GM18511 (cell line): ENCODE measurements at regions not wholly inside any gene's neighbourhood (a gene's known extent, or its start where the extent isn't known, plus 50 kb on each side); places are given as distances from the start of the nearest gene placed in this dataset.
"Not testable (repeated sequence)": the region's sequence is repeated elsewhere in the genome, so short reads cannot be mapped to it uniquely, and the experiment has no call there.

Experiments used
- ATAC-seq: cut with Tn5 transposase; IDR thresholded peaks from one replicate; pipeline ENCODE4 v1.9.1; 2021; ENCODE audit warnings: mild to moderate bottlenecking, moderate library complexity; ENCODE audit not compliant: unreplicated experiment

- not testable (repeated sequence) for ATAC-seq
Measured at GRCh38 chr1:96469726-96470125, 251.9 kb upstream of the PTBP2 start.

DNA sequence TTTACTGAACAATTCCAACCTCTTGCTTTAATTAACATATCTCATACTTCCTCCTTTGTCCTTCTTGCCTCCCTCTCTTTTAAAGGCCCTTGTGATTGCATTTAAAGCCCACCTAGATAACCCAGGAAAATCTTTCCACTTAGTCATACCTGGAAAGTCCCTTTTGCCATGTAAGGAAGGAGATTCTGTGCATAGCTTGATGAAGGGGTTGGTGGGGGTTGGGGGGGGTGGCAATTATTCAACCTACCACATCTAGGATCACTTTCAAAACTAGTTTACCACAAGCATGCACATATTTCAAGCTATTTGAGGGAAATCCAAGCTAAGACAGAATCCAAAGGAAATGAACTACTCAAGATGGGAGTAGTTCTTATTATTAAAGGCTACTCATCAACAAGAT lies 249.1 kb upstream of the PTBP2 start:
- no peak for ATAC-seq

DNA sequence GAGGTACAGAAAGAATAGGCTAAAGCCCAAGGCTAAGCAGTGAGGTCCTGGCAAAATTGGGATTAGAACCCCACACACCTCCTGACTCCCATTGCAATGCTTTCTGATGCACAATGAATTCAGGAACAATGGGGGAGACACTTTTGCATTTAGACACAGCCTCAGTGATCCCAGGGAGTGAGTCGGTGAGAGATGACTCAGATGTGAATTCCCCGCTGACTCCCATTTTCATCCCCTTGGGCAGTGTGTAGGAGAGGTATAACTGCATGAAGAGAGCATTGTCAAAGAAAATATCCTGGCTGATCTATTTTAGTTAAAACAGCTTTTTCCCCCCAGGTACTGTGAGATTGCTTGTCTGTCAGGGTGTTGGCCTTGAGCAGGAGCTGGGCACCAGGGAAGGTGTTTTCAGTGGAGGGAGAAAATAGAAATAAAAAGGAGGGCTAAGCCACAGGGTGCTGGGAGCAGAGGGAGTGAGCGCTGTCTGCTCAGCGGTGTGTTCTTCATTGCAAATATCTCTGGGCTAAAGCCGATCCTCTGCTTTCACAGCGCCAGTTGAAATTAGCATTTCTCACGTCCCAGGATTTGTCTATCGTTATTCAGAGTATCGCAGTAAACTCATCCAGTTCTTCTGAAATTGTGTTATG lies 247.7 kb upstream of the PTBP2 start:
- no peak for ATAC-seq

DNA sequence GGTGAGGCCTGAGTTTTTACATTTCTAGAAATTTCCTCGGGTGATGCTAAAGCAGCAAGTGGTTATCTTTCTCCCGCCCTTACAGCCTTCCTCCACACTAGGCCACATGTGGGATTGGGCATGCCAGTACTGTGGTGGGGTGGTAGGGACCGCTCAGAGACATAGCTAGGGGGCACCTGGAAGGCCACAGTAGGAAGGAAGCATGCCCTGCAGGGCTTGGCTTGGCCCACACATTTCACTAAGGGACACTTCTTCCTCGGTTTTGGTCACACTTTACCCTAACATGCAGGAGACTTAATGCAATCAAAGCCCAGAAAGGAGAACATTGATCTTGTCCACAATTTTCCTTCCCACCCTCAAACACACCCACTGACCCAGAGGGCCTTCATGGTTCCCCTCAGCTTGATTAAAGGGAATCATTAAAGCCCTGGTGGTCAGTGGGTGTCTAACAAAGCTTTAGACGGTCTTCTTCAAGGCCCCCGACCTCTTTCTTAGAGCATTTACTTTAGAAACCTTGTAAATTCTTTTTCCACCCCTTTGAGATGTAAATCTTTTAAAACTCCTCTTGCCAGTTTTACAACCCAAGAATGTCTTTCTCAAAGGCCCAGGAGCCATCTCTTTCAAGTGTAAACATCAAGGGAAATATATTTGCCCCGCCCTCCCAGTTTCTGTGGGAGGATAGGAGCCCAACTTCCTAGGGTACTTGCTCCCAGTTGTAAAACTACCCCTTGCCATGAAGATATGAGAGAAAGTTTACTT lies 246.4 kb upstream of the PTBP2 start:
- no peak for ATAC-seq

DNA sequence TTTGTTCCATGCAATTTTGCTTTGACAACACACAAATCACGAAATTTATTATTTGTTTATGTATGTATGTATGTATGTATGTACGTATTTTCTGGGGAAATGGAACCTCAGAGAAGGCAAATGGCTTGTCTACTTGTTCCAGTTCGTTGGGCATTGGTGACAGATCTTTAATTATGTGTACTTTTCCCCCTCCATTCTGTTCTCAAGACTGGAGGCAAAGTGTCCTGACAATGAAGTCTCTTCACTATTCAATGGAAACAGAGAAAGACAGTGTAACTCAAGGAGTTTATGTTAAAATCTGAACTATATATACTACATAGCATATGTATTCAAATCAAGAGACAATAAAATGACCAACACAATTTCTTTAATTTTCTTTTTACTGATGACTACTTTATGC lies 245.7 kb upstream of the PTBP2 start:
- ATAC-seq, result no peak

- ATAC-seq, result no peak
Measured at GRCh38 chr1:96478228-96478627, 243.4 kb upstream of the PTBP2 start.

- ATAC-seq, result no peak
Measured at GRCh38 chr1:96481409-96481808, 240.2 kb upstream of the PTBP2 start.

GRCh38 chr1:96482616-96483015 lies 239.0 kb upstream of the PTBP2 start:
- no peak for ATAC-seq

- no peak for ATAC-seq
Measured at GRCh38 chr1:96487394-96487793, 234.2 kb upstream of the PTBP2 start.

DNA sequence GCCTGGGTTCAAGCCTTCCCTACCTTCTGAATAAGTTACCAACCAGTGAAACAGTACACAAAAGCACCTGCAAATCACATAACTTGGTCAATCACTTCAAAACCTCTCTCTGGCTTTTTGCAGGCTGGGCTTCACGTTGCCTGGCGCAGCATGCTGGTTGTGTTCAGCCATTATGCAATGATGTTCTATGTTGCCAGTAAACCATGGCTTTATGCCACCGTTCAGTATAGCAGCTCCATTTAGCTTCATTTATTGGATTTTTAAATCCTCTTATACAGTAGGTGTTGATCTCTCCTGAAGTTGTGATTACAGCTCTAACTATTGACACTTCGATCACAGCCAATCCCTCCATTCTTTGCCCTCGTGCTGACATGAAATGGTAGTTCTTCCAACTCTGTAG lies 233.6 kb upstream of the PTBP2 start:
- ATAC-seq, result no peak

DNA sequence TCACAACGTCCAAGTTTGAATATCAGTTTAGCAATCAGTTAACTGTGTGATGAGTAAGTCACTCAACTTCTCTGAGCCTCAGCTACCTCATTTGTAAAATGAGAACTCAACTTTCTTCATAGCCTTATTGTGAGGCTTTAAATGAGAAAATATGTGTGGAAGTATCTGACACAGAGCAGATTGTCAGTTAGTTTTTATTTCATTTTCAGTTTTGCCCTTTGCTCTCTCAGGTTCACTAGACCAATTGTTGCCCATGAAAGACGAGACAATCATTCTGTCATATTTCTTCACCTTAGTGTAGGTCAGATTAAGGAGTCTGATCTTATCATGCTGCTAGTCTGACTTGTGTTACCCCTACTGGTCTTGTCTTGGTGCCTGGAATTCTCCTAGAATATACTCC lies 232.8 kb upstream of the PTBP2 start:
- ATAC-seq, result peak; percentile 70

DNA sequence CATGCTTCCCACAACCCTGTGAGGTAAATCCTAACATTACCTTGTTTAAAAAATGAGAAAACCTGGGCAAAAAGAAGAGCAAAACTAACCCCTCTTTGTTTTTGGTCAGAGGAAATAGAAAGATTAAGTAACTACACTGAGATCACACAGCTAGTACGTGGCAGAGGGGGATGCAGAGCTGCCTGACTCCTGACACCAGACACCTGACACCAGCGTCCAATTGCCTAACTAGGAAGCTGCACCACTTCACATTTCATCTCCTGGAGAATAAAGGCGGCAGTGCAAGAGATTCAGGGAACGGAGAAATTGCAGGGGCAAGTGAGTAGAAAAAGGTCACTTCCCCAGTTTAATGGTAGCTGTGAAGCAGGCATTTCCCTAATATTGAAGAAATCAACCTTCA lies 229.3 kb upstream of the PTBP2 start:
- ATAC-seq, result no peak

DNA sequence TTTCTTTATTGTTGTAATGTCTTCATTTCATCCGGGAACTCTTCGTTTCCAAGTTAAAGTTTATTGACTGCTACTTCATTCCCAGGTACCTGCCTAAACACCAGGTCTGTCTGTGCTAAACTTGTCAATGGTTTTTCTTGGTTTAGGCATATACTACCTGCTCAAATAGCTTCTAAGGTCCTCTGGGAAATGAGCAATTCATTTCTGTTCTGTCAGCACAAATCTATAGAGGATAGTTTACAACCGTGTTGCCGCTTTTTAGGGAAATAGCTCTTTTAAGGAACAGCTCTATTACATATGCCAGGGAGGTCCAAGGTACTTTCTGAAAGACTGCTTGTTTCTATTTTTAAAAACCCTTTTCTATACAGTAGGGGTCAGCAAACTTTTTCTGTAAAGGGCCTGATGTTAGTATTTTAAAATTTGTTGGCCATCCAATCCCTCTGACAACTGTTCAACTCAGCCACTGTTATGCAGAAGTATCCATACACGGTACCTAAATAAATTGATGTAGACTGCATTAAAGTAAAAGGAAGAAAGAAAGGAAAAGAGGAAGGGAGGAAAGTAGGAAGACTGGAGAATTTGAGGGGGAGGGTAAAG lies 222.7 kb upstream of the PTBP2 start:
- no peak for ATAC-seq

DNA sequence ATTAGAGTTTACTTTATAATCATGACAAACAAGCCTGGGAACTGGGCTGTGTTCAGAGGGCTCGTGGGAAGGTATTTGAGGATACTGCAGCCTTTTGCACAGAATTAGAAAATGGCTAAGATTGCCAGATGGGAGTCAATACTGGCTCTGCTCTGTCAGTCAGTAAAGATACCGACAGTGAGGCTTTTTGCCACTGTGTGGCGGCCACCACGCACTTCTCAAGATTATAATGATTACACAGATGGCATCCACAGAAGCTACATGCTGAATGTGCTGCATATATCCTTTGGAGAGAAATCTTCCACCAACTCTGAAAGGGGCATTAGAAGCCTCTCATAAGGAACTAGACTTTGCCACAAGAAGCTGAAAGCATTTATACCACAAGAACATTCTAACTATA lies 213.4 kb upstream of the PTBP2 start:
- ATAC-seq, result no peak

DNA sequence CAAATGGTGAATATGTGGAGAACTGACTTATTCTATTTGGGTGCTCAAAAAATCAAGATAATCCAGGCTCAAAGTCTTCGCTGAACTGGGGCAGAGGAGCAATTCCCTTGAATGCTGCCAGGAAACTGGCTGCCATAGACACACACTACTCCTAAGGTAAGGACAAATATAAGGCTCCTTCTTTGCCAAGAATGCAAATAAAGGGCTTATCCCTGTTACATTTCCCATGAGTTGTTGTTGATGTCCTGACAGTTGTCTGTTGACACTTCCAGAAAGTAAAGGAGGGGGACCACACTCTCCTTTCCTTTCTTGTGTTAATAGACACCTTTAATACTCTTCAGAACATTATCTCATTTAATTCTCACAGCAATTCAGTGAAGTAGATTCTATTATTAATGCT lies 212.2 kb upstream of the PTBP2 start:
- no peak for ATAC-seq

DNA sequence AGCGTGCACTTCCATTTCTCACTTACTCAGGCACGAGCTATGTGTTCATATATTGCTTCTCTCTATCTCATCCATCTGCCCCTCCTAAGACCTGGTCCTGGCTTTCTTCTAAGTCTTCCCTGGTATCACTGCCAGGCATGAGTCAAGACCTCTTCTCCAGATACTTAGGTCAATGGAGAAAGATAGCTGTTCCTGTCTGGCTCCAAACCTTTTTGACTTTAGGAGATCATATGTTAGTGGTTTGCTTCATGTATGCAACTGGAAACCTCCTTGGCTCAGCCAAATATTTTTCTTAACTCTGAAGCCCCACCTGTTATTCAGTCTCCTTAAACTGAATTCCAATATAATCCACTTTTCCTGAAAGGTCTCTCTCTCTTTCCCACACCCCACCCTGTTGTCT lies 211.6 kb upstream of the PTBP2 start:
- no peak for ATAC-seq

DNA sequence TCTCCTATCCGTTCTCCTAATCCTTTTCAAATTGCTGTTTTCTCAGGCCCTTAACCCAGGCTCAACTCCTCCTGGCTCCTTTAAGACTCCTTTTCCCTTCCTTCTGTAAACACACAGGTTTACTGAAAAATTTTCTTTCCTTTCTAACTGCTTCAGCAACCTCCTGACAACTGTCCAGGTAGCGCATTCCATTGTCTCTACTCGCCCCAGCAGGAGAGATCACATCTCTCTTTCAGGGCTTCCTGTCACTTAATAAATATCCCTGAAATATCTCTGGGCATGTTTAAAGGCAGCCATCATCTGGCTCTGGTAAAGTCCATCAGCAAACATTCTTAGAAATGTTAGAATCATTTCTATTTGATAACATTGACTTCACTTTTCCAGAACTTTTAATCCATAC lies 211.2 kb upstream of the PTBP2 start:
- ATAC-seq, result no peak

DNA sequence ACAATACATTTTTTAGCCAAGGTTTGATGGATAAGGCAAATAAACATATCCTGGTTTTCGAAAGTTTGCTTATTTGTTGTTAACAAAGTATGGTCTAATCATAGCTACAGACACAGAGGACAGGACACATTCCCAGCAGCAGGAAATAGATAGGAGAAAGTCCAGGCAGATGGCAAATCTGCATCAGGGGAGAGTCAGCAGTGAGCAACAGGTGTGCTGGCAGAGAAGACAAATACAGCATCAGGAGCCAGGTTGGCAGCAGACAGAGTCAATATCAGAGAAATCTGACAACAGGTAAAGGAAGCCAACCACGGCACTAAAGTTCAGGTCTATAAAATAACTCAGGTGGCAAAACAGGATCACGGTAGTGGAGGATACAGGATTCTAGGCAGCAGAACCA lies 210.7 kb upstream of the PTBP2 start:
- no peak for ATAC-seq

- no peak for ATAC-seq
Measured at GRCh38 chr1:96513136-96513535, 208.4 kb upstream of the PTBP2 start.

- peak; percentile 97 for ATAC-seq
Measured at GRCh38 chr1:96515430-96515829, 206.2 kb upstream of the PTBP2 start.

GRCh38 chr1:96515925-96516324 lies 205.7 kb upstream of the PTBP2 start:
- peak; percentile 53 for ATAC-seq

DNA sequence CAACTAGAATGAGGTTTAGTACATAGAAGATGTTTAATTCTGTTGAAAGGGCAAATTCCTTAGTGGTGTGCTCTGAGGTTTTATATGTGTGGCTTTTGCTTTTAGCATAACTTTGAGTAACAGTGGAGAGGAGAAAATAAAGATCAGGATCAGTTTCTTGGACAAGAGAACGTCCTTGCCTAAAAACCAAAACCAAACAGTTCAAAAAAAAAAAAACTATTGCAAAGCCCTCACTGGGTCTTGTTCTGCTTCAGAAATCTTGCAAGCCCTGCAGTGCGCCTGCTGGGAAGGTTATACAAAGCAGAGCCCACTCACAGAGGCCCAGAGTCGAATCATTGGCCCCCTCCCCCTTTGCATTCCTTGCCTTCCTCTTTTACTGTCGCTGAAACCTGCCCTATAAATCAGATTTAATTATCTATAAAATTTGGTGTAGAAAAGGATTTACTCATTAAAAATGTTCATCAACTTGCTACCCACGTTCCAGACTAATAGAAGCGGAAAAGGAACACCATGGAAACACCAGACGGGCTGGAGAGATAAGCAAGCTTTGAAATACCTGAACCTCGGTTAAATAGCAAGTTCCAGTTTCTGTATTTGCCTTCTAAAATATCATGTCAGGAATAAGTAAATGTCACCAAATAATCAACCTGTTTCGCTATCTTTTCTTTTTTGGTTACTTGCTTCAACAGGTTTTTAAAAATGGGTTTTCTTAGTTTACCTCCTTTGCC lies 201.6 kb upstream of the PTBP2 start:
- no peak for ATAC-seq
